ENCODE measurements at regions not wholly inside any gene's neighbourhood (a gene's known extent, or its start where the extent isn't known, plus 50 kb on each side); places are given as distances from the start of the nearest gene placed in this dataset.

DNA sequence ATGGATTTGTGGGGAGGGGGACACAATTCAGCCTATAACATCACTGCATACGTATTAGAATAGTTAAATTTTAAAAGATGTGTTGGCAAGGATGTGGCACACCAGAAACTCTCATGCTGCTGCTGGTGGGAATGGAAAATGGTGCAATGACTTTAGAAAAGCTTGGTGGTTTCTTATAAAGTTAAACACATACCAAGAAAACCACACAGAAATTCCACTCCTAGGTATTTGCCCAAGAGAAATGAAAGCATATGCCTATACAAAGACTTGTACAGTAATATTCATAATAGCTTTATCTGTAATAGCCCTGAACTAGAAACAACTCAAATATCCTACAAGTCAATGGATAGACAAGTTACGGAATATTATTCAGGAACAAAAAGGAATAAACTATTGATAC is 71.3 kb upstream of the PDHA1 start:
- no peaks in the 10 kb centered on the region for H3K4me1 Mint-ChIP-seq
- no peaks in the 10 kb centered on the region for H3K27me3 Mint-ChIP-seq
- no peak for ATAC-seq (ENCODE audit: low read depth)
- no peaks in the 10 kb centered on the region for H3K36me3 Mint-ChIP-seq
- H3K9me3 Mint-ChIP-seq, result no peaks in the 10 kb centered on the region
- no peak for DNase-seq (ENCODE audit: low spot score in 2 of 2)
- H3K4me3 Mint-ChIP-seq, result no peak overlapping the region
- no peak overlapping the region for H3K27ac Mint-ChIP-seq

GRCh38 chrX:19280636-19281035 is 63.1 kb upstream of the PDHA1 start:
- no peaks in the 10 kb centered on the region for H3K9me3 Mint-ChIP-seq
- no peak for ATAC-seq (ENCODE audit: low read depth)
- H3K4me1 Mint-ChIP-seq, result no peaks in the 10 kb centered on the region
- H3K27me3 Mint-ChIP-seq, result peaks cover 1% of the 10 kb centered on the region
- DNase-seq (ENCODE audit: low spot score in 2 of 2), result no peak
- no peak overlapping the region for H3K4me3 Mint-ChIP-seq
- no peaks in the 10 kb centered on the region for H3K36me3 Mint-ChIP-seq
- no peak overlapping the region for H3K27ac Mint-ChIP-seq

DNA sequence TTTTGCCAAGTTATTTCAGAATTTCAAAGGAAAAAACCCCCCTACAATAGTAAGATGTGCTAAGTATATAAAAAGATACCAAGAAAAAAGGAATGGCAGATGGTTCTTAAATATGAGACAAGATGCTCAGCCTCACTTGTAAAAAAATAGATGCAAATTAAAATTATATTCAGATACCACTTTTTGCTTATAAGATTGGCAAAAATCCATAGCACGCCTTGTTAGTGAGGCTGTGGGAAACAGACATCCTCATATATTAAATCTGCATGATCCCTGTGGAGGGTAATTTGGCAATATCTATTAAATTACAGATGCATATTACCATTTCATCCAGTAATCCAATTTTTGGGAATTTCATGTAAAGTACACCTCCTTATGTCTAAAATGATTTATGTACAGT is 62.5 kb upstream of the PDHA1 start:
- DNase-seq (ENCODE audit: low spot score in 2 of 2) (no peak), ATAC-seq (ENCODE audit: low read depth) (no peak)
- Mint-ChIP-seq H3K27ac (no peak overlapping the region), H3K9me3 (no peaks in the 10 kb centered on the region), H3K4me1 (no peaks in the 10 kb centered on the region), H3K4me3 (no peak overlapping the region), H3K27me3 (peaks cover 1% of the 10 kb centered on the region), H3K36me3 (no peaks in the 10 kb centered on the region)

- no peaks in the 10 kb centered on the region for H3K27me3 Mint-ChIP-seq
- H3K4me3 Mint-ChIP-seq, result no peak overlapping the region
- H3K36me3 Mint-ChIP-seq, result no peaks in the 10 kb centered on the region
- DNase-seq (ENCODE audit: low spot score in 2 of 2) (no peak), ATAC-seq (ENCODE audit: low read depth) (no peak)
- no peaks in the 10 kb centered on the region for H3K4me1 Mint-ChIP-seq
- no peaks in the 10 kb centered on the region for H3K9me3 Mint-ChIP-seq
- no peak overlapping the region for H3K27ac Mint-ChIP-seq
Observed at GRCh38 chrX:19283597-19284339, 60.0 kb upstream of the PDHA1 start.

DNA sequence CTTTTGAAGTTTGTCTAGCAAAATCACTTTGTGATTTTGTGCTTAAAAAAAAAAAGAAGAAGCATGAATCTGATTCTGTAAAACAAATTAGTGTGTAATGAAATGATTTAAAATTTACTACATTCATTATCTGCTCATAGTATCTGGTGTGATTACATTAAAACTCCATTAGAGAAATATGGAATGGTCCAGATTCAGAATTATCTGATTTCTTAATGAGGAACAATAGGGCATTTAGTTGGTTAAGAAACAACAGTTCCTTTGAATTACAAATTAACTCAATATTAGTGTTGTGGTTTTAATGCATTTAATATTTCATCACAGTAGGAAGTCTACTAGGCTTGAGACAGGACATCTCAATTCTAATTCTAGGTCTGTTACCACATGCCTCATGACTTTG is 57.9 kb upstream of the PDHA1 start:
- no peak overlapping the region for H3K27ac Mint-ChIP-seq
- H3K9me3 Mint-ChIP-seq, result no peaks in the 10 kb centered on the region
- H3K27me3 Mint-ChIP-seq, result peaks cover 8% of the 10 kb centered on the region
- no peaks in the 10 kb centered on the region for H3K4me1 Mint-ChIP-seq
- H3K4me3 Mint-ChIP-seq, result no peak overlapping the region
- no peak for DNase-seq (ENCODE audit: low spot score in 2 of 2)
- H3K36me3 Mint-ChIP-seq, result no peaks in the 10 kb centered on the region
- no peak for ATAC-seq (ENCODE audit: low read depth)

- Mint-ChIP-seq H3K9me3 (no peaks in the 10 kb centered on the region), H3K4me3 (no peak overlapping the region), H3K36me3 (no peaks in the 10 kb centered on the region), H3K27ac (no peak overlapping the region), H3K27me3 (peaks cover 8% of the 10 kb centered on the region), H3K4me1 (no peaks in the 10 kb centered on the region)
- DNase-seq (ENCODE audit: low spot score in 2 of 2), result no peak
- ATAC-seq (ENCODE audit: low read depth), result no peak
Observed at GRCh38 chrX:19291086-19291485, 52.6 kb upstream of the PDHA1 start.

DNA sequence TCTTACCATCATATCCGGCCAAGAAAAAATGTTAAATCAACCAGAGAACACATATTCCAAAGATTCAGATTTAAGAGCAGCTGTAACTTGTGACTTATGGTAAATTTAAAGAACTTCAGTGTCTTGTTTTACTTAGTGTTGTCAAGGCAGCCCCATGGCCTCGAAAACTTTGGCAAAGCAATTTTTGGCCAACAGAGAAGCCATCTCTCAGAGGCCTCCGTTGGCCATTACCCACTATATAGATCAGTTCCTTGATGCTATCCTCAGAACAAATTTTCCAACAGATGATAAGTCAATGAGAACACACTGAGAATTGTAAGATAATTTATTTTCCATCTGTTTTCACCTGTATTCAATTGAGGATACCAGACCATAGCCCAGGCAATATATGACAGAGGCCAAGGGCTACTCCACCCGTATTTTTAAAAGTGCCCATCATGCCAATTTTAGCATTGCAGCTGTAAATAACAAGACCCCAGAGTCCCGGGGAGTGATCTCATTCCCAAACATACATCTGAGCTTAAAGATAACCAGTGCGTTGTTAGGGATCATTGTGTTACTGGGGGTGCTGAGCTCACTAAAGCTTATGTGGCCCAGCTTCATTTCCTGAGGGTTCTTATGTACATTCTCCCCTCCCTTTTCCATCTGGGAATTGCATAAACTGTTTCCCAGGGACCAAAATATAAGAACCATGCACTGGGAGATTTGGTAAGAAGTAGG is 50.0 kb upstream of the PDHA1 start:
- Mint-ChIP-seq H3K4me1 (no peaks in the 10 kb centered on the region), H3K9me3 (no peaks in the 10 kb centered on the region), H3K27ac (no peak overlapping the region), H3K4me3 (no peak overlapping the region), H3K27me3 (peaks cover 8% of the 10 kb centered on the region), H3K36me3 (no peaks in the 10 kb centered on the region)
- ATAC-seq (ENCODE audit: low read depth) (no peak), DNase-seq (ENCODE audit: low spot score in 2 of 2) (no peak)
